ENCODE measurements at regions not wholly inside any gene's neighbourhood (a gene's known extent, or its start where the extent isn't known, plus 50 kb on each side); places are given as distances from the start of the nearest gene placed in this dataset.

DNA sequence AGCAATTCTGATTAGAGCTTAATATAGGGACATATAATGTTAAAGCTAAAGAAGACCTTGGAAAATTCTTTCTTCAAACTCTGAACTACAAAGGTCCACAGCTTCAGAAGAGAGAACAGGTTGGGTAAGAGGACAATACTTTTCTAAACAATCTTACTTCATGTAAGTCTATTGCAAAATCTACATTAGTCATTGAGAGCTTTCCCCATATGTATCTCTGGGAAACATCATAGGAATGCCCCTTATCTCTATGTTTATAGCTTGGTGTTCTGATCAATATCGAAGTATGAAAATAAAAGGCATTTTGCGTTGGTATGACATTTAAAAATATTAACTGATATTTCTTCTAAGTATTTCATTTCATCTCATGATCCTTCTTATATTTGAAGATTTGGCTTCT is 962.6 kb downstream of the AACS start:
- DNase-seq (ENCODE audit: low read depth in 1 of 2, low spot score in 1 of 2): no peak
- TF ChIP-seq, protein P1, sequence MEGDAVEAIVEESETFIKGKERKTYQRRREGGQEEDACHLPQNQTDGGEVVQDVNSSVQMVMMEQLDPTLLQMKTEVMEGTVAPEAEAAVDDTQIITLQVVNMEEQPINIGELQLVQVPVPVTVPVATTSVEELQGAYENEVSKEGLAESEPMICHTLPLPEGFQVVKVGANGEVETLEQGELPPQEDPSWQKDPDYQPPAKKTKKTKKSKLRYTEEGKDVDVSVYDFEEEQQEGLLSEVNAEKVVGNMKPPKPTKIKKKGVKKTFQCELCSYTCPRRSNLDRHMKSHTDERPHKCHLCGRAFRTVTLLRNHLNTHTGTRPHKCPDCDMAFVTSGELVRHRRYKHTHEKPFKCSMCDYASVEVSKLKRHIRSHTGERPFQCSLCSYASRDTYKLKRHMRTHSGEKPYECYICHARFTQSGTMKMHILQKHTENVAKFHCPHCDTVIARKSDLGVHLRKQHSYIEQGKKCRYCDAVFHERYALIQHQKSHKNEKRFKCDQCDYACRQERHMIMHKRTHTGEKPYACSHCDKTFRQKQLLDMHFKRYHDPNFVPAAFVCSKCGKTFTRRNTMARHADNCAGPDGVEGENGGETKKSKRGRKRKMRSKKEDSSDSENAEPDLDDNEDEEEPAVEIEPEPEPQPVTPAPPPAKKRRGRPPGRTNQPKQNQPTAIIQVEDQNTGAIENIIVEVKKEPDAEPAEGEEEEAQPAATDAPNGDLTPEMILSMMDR (IDR thresholded peaks at IDR 0.05; ENCODE audit: insufficient read depth, low read length): no peak
- no peak for TF ChIP-seq SPI1 (IDR thresholded peaks at IDR 0.05; ENCODE audit: borderline replicate concordance, low read depth)
- TF ChIP-seq, protein P2, sequence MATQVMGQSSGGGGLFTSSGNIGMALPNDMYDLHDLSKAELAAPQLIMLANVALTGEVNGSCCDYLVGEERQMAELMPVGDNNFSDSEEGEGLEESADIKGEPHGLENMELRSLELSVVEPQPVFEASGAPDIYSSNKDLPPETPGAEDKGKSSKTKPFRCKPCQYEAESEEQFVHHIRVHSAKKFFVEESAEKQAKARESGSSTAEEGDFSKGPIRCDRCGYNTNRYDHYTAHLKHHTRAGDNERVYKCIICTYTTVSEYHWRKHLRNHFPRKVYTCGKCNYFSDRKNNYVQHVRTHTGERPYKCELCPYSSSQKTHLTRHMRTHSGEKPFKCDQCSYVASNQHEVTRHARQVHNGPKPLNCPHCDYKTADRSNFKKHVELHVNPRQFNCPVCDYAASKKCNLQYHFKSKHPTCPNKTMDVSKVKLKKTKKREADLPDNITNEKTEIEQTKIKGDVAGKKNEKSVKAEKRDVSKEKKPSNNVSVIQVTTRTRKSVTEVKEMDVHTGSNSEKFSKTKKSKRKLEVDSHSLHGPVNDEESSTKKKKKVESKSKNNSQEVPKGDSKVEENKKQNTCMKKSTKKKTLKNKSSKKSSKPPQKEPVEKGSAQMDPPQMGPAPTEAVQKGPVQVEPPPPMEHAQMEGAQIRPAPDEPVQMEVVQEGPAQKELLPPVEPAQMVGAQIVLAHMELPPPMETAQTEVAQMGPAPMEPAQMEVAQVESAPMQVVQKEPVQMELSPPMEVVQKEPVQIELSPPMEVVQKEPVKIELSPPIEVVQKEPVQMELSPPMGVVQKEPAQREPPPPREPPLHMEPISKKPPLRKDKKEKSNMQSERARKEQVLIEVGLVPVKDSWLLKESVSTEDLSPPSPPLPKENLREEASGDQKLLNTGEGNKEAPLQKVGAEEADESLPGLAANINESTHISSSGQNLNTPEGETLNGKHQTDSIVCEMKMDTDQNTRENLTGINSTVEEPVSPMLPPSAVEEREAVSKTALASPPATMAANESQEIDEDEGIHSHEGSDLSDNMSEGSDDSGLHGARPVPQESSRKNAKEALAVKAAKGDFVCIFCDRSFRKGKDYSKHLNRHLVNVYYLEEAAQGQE (IDR thresholded peaks at IDR 0.05; ENCODE audit: insufficient replicate concordance, low read depth): no peak
- no peak for TF ChIP-seq GABPA (IDR thresholded peaks at IDR 0.05; ENCODE audit: low read depth)
- no peak for TF ChIP-seq POLR2AphosphoS5 (IDR thresholded peaks at IDR 0.05; ENCODE audit: low read depth)

DNA sequence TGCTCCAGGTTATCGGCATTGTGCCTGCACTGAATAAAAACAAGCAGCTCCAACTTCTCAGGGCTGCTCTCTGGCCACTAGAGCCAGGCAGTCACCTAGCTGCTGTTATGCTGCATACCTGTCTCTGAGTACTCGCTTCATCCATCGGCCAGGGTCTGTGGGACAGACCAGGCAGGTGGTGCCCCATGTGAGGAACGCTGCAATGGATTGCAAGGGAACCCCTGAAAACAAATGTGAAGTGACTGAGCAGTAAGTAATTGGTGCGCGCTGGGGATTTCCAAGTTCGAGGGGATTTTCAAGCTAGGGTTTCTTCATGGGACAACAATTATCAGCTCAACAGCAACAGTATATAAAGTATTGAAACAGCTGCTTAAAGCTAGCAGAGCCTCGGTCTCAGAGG is 965.3 kb downstream of the AACS start:
- no peak overlapping the region for H3K4me3 ChIP-seq (replicated peaks; ENCODE audit: insufficient read depth, low read length)
- no peak for TF ChIP-seq GABPA (IDR thresholded peaks at IDR 0.05; ENCODE audit: low read depth)
- TF ChIP-seq POLR2AphosphoS5 (IDR thresholded peaks at IDR 0.05; ENCODE audit: low read depth): no peak
- TF ChIP-seq, protein P1 (IDR thresholded peaks at IDR 0.05; ENCODE audit: insufficient read depth, low read length): no peak
- TF ChIP-seq, protein P2 (IDR thresholded peaks at IDR 0.05; ENCODE audit: insufficient replicate concordance, low read depth): no peak
- TF ChIP-seq SPI1 (IDR thresholded peaks at IDR 0.05; ENCODE audit: borderline replicate concordance, low read depth): no peak
- no peak for DNase-seq (ENCODE audit: low read depth in 1 of 2, low spot score in 1 of 2)
- no peak overlapping the region for H3K27ac ChIP-seq (replicated peaks)
- no peaks in the 10 kb centered on the region for H3K27me3 ChIP-seq (ENCODE audit: insufficient read depth, poor library complexity, severe bottlenecking)

More for the DNA sequence above, 962.6 kb downstream of the AACS start:
- Histone ChIP-seq H3K27ac (replicated peaks) (no peak overlapping the region), H3K4me3 (replicated peaks; ENCODE audit: insufficient read depth, low read length) (no peak overlapping the region), H3K27me3 (ENCODE audit: insufficient read depth, poor library complexity, severe bottlenecking) (no peaks in the 10 kb centered on the region)

DNA sequence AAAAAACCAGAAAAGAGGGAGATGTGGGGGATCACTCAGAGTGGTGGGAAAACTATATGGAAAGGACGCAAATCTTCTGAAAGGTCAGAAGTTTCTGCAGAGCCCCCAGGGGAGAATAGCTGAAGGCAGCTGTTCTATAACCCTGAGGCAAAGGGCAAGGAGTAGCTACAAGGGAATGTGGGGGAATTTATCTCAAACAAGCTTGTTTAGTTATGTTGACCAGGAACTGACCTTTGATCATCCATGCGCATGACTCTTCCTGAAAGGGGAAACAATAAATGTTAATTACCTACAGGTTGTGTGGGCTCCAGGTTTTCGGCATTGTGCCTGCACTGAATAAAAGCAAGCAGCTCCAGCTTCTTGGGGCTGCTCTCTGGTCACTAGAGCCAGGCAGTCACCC is 968.5 kb downstream of the AACS start:
- H3K27ac ChIP-seq (replicated peaks): no peak overlapping the region
- no peaks in the 10 kb centered on the region for H3K27me3 ChIP-seq (ENCODE audit: insufficient read depth, poor library complexity, severe bottlenecking)
- no peak for DNase-seq (ENCODE audit: low read depth in 1 of 2, low spot score in 1 of 2)
- H3K4me3 ChIP-seq (replicated peaks; ENCODE audit: insufficient read depth, low read length): no peak overlapping the region
- TF ChIP-seq GABPA (IDR thresholded peaks at IDR 0.05; ENCODE audit: low read depth): no peak

DNA sequence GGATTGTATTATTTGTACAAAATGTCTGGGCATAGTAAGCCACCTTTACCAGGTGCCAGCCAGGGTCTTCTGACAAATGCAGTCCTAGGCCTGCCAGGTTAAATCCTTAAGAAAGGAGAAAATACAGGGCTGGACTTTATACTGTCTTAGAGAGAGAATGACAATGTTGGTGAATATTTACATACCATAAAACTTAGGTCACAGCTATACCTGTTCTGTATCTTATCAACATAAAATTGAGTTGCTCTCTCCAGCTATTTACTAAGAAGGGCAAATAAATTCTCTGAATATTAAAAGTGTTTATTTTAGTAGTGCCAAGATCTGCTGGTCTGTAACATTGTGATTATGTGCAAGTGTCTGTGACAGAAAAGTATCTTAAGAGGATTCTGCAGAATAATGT is 971.1 kb downstream of the AACS start:
- Histone ChIP-seq H3K4me3 (replicated peaks; ENCODE audit: insufficient read depth, low read length) (no peak overlapping the region), H3K27ac (replicated peaks) (no peak overlapping the region), H3K27me3 (ENCODE audit: insufficient read depth, poor library complexity, severe bottlenecking) (no peaks in the 10 kb centered on the region)
- TF ChIP-seq, protein P2 (IDR thresholded peaks at IDR 0.05; ENCODE audit: insufficient replicate concordance, low read depth): no peak
- TF ChIP-seq GABPA (IDR thresholded peaks at IDR 0.05; ENCODE audit: low read depth) (no peak), SPI1 (IDR thresholded peaks at IDR 0.05; ENCODE audit: borderline replicate concordance, low read depth) (no peak), POLR2AphosphoS5 (IDR thresholded peaks at IDR 0.05; ENCODE audit: low read depth) (no peak)
- TF ChIP-seq, protein P1 (IDR thresholded peaks at IDR 0.05; ENCODE audit: insufficient read depth, low read length): no peak
- no peak for DNase-seq (ENCODE audit: low read depth in 1 of 2, low spot score in 1 of 2)

Measured in HL-60 (cell line).